HFFc6 (cell line): ENCODE measurements at regions not wholly inside any gene's neighbourhood (a gene's known extent, or its start where the extent isn't known, plus 50 kb on each side); places are given as distances from the start of the nearest gene placed in this dataset.

ENCODE experiments used
- DNase-seq: peaks from one replicate; pipeline ENCODE4 v3.0.0-alpha.2; 2018
- H3K27ac Mint-ChIP-seq: 2 replicates; pipeline ENCODE4 v1.8.0; 2020; ENCODE audit warnings: mild to moderate bottlenecking, mixed read lengths
- H3K27me3 Mint-ChIP-seq: 2 replicates; pipeline ENCODE4 v1.8.0; 2021; ENCODE audit warnings: mild to moderate bottlenecking, moderate library complexity, mixed read lengths; ENCODE audit not compliant: insufficient read depth
- H3K36me3 Mint-ChIP-seq: 2 replicates; pipeline ENCODE4 v1.8.0; 2021; ENCODE audit warnings: low read depth, mixed read lengths
- H3K4me1 Mint-ChIP-seq: 2 replicates; pipeline ENCODE4 v1.8.0; 2020; ENCODE audit warnings: low read depth, mixed read lengths
- H3K4me3 Mint-ChIP-seq: 2 replicates; pipeline ENCODE4 v1.8.0; 2020; ENCODE audit warnings: mild to moderate bottlenecking, moderate library complexity, mixed read lengths
- H3K9me3 Mint-ChIP-seq: 2 replicates; pipeline ENCODE4 v1.8.0; 2020; ENCODE audit warnings: mild to moderate bottlenecking, mixed read lengths
- TF ChIP-seq, protein P1 (sequence below): fragments of 200-600 bp; sonication (generic); IDR thresholded peaks from 2 replicates; pipeline ENCODE4 v1.5.0; 2021; ENCODE audit warnings: antibody characterized with exemption, mild to moderate bottlenecking

DNA sequence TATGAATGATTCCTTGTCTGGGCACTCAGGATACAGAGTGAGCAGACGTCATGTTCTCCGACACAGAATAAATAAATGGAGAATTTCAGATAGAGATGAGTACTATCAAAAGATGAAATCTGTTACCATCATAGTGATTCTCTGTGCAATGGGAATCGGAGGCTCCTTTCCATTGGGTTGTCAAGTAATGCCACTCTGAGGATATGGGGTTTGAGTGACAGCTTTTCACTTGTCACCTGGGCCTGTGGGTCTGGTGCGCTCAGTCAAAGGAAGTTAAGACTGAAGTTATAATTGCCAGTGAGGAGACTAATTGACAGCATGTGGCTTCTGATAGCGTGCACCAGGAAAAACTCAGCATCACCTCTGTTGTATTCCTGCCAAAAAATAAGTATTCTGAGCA, 387.2 kb downstream of the SOX11 start:
- TF ChIP-seq, protein P1, sequence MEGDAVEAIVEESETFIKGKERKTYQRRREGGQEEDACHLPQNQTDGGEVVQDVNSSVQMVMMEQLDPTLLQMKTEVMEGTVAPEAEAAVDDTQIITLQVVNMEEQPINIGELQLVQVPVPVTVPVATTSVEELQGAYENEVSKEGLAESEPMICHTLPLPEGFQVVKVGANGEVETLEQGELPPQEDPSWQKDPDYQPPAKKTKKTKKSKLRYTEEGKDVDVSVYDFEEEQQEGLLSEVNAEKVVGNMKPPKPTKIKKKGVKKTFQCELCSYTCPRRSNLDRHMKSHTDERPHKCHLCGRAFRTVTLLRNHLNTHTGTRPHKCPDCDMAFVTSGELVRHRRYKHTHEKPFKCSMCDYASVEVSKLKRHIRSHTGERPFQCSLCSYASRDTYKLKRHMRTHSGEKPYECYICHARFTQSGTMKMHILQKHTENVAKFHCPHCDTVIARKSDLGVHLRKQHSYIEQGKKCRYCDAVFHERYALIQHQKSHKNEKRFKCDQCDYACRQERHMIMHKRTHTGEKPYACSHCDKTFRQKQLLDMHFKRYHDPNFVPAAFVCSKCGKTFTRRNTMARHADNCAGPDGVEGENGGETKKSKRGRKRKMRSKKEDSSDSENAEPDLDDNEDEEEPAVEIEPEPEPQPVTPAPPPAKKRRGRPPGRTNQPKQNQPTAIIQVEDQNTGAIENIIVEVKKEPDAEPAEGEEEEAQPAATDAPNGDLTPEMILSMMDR: no peak
- Mint-ChIP-seq H3K36me3 (peaks cover 4% of the 10 kb centered on the region), H3K4me3 (no peak overlapping the region), H3K27me3 (peaks cover 2% of the 10 kb centered on the region; the same call in 1 of the 2 replicates), H3K4me1 (no peaks in the 10 kb centered on the region), H3K27ac (no peak overlapping the region), H3K9me3 (peaks cover 35% of the 10 kb centered on the region)
- no peak for DNase-seq

DNA sequence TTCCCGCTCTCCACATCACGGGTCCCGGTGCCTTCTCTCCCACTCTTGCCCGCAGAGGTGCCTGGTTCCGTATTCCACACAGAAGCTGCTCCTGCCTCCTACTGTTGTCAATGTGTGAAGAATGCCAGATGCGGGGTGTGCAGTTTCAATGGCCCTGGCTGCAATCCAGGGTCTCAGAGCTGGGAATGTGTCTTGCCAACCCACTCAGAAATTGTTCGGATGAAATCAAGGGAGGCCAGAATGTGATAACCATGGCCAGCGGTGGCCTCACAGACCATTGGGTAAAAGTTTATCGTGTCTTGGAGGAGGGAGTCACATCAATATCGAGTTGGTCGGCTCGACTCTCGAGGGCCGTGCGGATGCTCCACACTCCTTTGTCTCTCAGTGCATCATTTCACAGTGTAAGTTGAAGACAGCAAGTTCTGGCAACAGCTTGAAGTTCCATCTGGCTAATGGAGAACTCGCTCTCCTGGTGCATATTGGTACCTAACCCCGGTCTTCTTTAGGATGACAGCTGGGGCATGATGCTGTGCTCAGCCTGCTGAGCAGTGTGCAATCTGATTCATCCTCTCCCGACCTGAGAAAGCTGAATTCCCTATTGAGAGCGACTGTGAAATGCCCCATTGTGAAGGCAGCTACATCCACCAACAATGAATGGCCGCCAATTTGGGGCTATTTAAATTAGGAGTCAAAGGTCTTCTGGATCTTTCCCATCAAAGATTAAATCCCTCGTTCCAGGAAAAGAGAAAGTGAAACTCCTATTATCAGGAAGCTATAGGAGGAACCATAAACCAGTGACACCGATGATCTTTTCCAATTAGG, 389.0 kb downstream of the SOX11 start:
- Mint-ChIP-seq H3K4me3 (peak overlapping the region; percentile 34; the same call in 1 of the 2 replicates), H3K9me3 (peaks cover 35% of the 10 kb centered on the region), H3K27me3 (peaks cover 2% of the 10 kb centered on the region; the same call in 1 of the 2 replicates), H3K4me1 (no peaks in the 10 kb centered on the region), H3K36me3 (peaks cover 4% of the 10 kb centered on the region), H3K27ac (no peak overlapping the region)
- DNase-seq: no peak
- TF ChIP-seq, protein P1: no peak

DNA sequence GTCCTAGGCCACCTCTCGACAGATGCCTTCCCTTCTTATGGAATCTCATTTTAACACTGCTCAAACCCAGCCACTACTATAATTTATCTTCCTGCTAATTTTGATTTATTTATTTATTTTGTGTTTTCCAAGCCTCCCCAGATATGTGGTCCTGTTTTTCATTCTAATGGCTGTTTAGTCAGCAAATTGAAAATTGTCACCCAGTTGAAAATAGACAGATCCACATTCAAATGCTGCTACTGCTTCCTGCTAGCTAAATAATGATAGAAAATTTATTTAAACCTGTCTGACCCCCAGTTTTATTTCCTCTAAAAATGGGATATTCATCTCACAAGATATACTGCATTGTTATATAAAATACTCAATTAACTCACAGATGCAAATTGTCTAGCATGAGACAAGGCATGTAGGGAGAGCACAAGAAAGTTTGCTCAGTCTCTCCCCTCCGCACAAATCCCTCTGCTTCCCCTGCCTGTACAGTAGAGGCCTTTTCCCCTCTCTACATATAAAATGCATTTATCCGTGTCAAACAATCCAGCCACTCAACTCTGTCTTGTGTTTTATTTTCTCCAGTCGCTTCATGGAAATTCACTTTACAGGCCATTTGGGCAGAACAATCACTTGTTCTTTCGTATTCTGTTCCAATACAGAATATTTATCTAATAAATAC, 389.9 kb downstream of the SOX11 start:
- peaks cover 4% of the 10 kb centered on the region for H3K36me3 Mint-ChIP-seq
- peaks cover 44% of the 10 kb centered on the region for H3K9me3 Mint-ChIP-seq
- H3K4me1 Mint-ChIP-seq: no peaks in the 10 kb centered on the region
- H3K27ac Mint-ChIP-seq: no peak overlapping the region
- TF ChIP-seq, protein P1: no peak
- peaks cover 2% of the 10 kb centered on the region; the same call in 1 of the 2 replicates for H3K27me3 Mint-ChIP-seq
- DNase-seq: no peak
- no peak overlapping the region for H3K4me3 Mint-ChIP-seq

DNA sequence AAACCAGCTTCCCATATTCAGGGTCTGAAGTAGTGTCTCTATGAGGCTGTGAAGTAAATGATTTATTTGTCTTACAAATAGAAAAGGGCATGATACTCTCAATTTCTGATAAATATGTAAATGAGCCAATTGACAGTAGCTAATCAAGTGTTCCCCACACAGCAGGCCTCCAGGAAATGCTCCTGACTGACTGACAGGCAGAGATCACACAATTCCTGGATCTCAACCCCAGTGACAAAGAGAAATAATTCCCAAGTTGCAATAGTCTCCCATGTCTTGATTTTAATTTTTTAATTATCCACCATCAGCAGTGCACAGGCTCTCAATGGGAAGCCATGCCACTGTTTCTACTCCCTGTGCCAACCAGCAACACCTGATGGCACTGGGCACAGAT, 390.4 kb downstream of the SOX11 start:
- H3K4me1 Mint-ChIP-seq: no peaks in the 10 kb centered on the region
- no peak overlapping the region for H3K27ac Mint-ChIP-seq
- H3K4me3 Mint-ChIP-seq: no peak overlapping the region
- TF ChIP-seq, protein P1: no peak
- peaks cover 48% of the 10 kb centered on the region for H3K9me3 Mint-ChIP-seq
- H3K27me3 Mint-ChIP-seq: peaks cover 2% of the 10 kb centered on the region; the same call in 1 of the 2 replicates
- no peak for DNase-seq
- peaks cover 4% of the 10 kb centered on the region for H3K36me3 Mint-ChIP-seq

- peaks cover 2% of the 10 kb centered on the region; the same call in 1 of the 2 replicates for H3K27me3 Mint-ChIP-seq
- DNase-seq: no peak
- H3K4me3 Mint-ChIP-seq: no peak overlapping the region
- H3K27ac Mint-ChIP-seq: no peak overlapping the region
- H3K9me3 Mint-ChIP-seq: peaks cover 53% of the 10 kb centered on the region
- TF ChIP-seq, protein P1: no peak
- peaks cover 4% of the 10 kb centered on the region for H3K36me3 Mint-ChIP-seq
- H3K4me1 Mint-ChIP-seq: no peaks in the 10 kb centered on the region
Observed at GRCh38 chr2:6083136-6083535, 391.0 kb downstream of the SOX11 start.
